Peyer's patch (tissue), 4 donors: ENCODE measurements at regions not wholly inside any gene's neighbourhood (a gene's known extent, or its start where the extent isn't known, plus 50 kb on each side); places are given as distances from the start of the nearest gene placed in this dataset.

Experiments used
- POLR2A ChIP-seq, 2 donors: fragments of 450-650 bp; IDR thresholded peaks; one replicate each; pipeline ENCODE4 v1.5.1; 2017; ENCODE audit warnings: antibody characterized with exemption in 2 of 2, mild to moderate bottlenecking in 2 of 2, moderate library complexity in 2 of 2
- TF ChIP-seq, protein P1 (sequence below), 6 experiments: fragments of 450-650 bp in 4 of 6; fragments of 200-600 bp in 2 of 6; sonication (generic) in 1 of 6; IDR thresholded peaks; one replicate each; pipeline ENCODE4 v1.5.1; 2017 to 2019; ENCODE audit warnings: antibody characterized with exemption in 6 of 6, mild to moderate bottlenecking in 3 of 6, moderate library complexity in 1 of 6

DNA sequence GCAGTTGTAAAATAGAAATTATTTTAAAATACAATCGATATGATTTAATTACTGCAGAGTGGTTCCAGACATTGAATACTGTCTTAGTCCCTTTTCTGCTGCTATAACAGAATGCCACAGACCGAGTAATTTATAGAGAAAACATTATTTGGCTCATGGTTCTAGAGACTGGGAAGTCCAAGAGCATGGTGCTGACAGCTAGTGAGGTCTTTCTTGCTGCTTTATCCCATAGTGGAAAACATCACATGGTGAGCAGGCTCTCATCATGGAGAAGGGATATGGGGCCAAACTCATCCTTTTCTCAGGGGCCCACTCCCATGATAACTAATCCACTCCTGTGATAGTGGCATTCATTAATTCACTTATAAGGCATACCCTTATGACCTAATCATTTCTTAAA is 120.0 kb upstream of the TBL1XR1 start:
- TF ChIP-seq POLR2A (IDR thresholded peaks at IDR 0.05): no peak
- TF ChIP-seq, protein P1, sequence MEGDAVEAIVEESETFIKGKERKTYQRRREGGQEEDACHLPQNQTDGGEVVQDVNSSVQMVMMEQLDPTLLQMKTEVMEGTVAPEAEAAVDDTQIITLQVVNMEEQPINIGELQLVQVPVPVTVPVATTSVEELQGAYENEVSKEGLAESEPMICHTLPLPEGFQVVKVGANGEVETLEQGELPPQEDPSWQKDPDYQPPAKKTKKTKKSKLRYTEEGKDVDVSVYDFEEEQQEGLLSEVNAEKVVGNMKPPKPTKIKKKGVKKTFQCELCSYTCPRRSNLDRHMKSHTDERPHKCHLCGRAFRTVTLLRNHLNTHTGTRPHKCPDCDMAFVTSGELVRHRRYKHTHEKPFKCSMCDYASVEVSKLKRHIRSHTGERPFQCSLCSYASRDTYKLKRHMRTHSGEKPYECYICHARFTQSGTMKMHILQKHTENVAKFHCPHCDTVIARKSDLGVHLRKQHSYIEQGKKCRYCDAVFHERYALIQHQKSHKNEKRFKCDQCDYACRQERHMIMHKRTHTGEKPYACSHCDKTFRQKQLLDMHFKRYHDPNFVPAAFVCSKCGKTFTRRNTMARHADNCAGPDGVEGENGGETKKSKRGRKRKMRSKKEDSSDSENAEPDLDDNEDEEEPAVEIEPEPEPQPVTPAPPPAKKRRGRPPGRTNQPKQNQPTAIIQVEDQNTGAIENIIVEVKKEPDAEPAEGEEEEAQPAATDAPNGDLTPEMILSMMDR (IDR thresholded peaks at IDR 0.05): no peak
